Left renal cortex interstitium (tissue), 4 donors: ENCODE measurements at regions not wholly inside any gene's neighbourhood (a gene's known extent, or its start where the extent isn't known, plus 50 kb on each side); places are given as distances from the start of the nearest gene placed in this dataset.

Source experiments
- DNase-seq, 4 donors: peaks; one replicate each; pipeline ENCODE4 v3.0.0-alpha.2; 2013; ENCODE audit warnings: low read depth in 4 of 4, low spot score in 2 of 4, missing footprints in 1 of 4

GRCh38 chr12:97912943-97913342, 450.3 kb downstream of the RMST start:
- DNase-seq = no peak

DNA sequence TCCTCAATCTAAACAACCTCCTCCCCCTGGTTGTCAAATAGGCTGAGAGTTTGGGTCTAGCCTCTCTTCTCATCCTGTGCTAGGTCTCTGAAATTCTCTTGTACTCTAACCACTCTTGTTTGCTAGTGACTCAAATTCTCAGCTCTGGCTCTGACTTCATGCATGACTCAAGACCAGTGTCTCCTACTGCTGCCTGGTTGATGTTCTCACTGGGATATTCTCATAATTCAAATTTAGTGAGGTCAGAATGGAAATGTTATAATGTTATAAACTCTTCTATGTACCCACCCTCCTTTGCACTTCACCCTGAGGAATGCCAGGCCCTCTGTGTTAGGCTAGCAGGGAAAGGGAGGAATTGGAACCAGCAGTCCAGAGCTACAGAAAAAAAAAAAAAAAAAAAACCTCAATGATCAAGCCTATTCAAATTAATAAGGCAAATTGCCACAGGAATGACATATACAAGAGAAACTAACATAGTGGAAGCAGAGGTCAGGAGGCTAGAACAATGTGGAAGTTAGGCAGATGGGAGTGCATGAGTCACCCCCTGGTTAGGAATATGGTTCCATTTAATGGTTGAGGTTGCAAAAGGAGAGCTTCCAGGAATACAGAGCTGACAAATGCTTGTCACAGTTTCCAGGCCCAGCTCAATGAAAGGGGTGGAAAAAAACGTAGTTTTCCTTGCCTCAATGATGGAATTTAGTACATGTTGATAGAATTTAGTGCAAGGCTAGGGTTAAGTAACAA, 459.5 kb downstream of the RMST start:
- no peak for DNase-seq

- no peak for DNase-seq
Measured at GRCh38 chr12:97923546-97923945, 460.9 kb downstream of the RMST start.

- no peak for DNase-seq
Measured at GRCh38 chr12:97924122-97924521, 461.5 kb downstream of the RMST start.

DNA sequence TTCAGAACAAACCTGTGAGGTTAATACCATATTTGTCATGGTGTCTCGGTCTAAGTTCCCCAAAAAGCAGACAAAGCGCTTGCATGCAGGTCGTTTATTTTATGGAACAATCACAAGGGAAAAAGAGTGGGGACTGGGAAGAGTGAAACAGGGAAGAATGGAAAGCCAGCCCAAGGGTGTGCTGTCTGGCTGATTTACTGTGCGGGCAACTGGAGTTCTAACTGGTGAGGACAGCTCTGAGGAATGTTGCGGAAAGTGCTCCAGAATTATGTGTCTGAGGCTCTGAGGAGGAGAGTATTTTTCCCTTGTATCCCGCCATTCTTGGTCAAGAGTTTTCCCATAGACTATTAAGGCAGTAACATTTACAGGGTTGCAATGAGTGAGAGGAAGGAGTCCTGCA, 465.4 kb downstream of the RMST start:
- no peak for DNase-seq

DNA sequence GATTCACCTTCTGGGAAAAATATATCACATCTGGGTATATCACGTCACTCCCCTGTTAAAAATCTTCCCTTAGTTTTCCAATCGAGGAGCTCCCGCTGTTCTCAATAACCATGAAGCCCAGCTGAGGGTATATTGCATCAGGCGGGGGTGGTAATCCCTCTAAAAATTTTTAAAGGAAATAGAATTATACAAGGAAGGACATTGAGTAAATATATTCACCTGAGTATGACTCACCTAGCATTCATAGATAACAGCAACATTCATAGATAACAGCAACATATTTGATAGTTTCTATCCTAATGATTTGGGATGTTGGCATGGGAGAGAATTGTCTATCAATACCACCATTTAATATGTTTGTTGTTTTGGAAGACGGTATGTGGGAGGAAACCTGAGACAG, 473.6 kb downstream of the RMST start:
- DNase-seq = no peak

- DNase-seq = no peak
Measured at GRCh38 chr12:97938031-97938430, 475.4 kb downstream of the RMST start.

DNA sequence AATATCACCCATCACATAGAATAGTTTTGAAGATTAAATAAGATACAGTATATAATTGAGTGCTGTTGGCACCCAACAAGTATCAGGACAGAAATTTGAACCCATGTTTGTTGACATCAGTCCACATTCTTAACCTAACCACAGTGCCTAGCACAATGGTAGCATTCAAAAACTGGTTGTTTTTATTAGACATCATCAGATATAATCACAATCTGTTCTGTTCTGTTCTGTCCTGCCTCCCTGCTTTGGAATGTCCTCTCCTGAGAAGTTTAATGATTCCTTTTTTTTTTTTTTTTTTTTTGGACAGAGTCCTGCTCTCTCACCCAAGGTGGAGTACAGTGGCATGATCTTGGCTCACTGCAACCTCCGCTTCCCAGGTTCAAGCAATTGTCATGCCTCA, 476.6 kb downstream of the RMST start:
- DNase-seq = no peak

DNA sequence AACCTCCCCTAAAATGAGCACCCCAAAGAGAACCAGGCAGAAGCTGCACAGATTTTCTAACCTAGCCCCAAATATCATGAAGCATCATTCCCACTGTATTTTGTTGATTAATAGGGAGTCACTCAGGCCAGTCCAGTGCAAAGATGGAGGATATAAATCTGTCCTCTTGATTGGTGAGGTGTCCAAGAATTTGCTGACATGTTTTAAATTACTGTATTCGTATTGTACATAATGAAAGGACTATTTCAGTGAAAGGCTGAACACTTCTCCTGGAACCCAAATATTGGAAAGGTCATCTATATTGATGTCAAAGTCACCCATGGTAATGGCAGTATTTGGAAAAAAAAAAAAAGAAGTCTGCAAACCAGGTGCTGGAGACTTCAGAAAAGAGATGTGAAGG, 477.5 kb downstream of the RMST start:
- DNase-seq = no peak

DNA sequence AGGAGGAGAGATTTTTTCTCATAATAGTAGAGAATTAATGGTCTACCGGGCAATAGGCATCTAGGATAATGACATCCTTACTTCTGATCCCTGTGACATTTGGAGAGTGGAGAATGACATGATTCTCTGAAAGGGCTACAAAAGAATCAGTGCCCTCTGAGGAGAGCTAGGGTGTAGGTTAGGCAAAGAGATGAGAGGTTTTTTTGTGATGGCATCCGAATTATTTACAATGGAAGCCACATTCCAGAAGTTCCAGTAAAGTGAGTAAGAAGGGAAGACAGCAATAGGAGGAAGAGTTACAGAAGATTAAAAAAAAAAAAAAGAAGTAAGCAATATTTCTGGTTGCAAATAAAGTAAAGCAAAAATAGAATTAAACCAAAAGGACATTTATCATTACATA, 478.0 kb downstream of the RMST start:
- DNase-seq = no peak

DNA sequence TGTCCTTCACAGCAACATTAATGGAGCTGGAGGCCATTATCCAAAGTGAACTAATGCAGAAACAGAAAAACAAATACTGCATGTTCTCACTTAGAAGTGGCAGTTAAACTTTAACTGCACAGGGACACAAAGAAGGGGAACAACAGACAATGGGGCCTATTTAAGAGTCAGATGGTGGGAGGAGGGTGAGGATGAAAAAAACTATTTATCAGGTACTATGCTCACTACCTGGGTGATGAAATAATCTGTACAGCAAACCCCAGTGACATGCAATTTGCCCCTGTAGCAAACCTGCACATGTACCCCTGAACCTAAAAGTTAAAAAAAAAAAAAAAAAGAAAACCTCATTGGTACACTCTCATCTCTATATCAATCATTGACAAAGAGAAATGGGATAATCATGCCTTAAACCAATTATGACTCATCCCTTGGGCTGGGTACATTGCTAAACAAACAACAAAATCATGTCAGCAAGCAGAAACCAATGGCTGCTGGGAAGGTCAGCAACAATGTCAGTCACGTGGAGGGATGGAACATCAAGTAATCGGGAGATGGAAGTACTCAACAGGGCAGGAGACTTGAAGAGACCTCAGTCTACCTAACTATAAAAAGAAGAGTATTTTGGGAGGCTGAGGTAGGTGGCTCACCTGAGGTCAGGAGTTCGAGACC, 479.2 kb downstream of the RMST start:
- DNase-seq = no peak

GRCh38 chr12:97943359-97943758, 480.8 kb downstream of the RMST start:
- no peak for DNase-seq

DNA sequence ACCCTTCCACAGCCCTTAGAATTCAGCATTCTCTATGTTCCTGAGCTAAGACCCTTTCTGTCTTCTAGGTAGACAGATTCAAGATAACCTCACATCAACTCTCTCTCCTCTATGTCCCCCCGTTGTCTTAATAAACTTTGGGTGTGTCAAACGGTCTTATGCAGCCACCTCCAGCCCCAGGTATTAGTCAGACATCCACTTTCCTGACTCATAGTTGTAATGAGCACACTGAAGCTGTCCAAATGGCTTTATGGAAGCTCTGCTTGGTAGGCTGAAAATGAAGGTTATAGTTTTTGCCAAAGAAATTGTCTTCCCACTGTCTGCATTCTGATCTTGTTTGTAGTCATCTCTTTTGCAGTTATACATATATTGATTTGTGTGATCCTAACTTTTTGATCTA, 482.0 kb downstream of the RMST start:
- DNase-seq = no peak

DNA sequence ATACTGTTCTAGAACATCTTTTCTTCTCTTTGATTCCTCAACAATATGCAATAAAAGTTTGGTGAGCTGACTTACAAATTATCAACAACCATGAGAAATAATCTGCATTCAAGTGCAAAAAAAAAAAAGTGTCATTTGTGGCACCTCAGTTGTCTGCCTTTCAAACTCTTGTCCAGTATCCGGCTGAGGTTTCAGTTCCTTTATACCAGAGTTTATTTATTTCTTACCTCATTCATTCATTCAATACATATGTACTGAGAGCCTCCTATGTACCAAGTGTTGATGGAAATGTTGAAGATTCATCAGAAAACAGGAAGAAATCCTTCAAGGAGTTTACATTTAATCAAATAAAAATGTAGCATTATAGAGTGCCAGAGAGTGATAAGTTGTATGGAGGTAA, 484.1 kb downstream of the RMST start:
- DNase-seq = no peak

DNA sequence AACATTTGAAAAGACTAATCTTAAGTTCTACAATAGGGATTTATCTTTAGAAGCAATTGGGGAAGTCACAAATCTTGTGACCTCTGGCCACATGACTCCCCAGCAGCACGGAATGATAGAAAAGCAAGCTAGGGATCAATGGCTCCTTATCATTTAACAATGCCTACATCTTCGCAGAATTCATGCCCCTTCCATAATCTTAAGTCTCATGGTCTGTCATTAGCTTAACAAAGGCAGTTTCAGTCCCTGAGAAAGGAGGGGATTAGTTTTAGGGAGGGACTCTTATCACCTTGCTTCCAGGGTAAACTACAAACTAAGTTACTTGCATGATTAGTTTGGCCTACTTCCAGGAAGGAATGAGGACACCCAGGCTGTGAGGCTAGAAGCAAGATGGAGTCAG, 486.0 kb downstream of the RMST start:
- no peak for DNase-seq

DNA sequence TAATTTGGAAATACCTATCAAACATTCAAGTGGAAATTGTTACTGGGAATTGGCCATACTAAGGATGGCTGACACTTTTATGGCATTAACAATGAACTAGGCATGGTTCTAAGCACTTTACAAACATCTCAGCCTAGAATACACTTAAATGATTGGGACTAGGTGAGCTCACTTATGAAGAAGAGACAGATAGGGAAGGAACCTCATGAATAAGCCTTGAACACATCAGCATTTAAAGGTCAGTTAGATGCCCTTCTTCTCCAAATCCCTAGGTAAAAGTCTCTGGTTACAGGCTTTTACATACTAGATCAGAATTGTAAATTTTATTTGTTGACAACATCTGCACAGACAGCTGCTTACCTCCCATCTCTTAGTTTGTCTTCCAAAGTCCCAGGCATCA, 488.6 kb downstream of the RMST start:
- no peak for DNase-seq

DNA sequence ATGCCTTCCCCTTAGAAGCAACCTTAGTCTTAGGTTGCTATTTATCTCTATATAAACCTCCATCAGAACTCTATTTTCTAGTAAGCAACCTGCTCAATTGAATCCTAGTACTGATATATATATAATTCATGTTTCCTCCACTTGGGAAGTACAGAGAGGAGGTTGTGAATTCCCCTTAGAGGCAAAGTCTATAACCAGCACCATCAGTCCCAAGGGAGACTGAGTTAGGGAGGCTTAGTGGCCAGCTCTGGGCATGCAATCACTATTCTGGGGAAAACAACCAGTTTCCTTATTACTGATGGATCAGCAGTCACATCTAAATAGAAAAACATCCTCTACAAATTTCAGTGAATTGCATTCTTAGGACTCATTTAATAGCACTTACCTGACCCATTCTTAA, 489.1 kb downstream of the RMST start:
- DNase-seq = no peak

DNA sequence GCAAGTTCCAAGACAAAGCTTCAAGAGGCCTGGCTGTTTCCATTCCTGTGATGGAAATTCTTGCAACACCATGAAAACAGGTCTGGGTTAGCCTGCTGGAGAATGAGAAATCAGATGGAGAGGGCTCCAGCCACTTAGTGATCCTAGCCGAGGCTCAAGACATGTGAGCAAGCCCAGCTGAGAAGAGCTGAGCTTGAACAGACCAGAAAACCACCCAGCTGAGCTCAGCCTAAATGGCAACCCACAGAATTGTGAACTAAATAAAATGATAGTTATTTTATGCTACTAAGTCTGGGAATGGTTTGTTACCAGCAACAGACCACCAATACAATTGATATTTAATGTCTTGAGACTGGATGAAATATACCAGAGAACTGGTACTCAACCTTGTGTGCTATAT, 494.5 kb downstream of the RMST start:
- no peak for DNase-seq

GRCh38 chr12:97960225-97960624, 497.6 kb downstream of the RMST start:
- no peak for DNase-seq

DNA sequence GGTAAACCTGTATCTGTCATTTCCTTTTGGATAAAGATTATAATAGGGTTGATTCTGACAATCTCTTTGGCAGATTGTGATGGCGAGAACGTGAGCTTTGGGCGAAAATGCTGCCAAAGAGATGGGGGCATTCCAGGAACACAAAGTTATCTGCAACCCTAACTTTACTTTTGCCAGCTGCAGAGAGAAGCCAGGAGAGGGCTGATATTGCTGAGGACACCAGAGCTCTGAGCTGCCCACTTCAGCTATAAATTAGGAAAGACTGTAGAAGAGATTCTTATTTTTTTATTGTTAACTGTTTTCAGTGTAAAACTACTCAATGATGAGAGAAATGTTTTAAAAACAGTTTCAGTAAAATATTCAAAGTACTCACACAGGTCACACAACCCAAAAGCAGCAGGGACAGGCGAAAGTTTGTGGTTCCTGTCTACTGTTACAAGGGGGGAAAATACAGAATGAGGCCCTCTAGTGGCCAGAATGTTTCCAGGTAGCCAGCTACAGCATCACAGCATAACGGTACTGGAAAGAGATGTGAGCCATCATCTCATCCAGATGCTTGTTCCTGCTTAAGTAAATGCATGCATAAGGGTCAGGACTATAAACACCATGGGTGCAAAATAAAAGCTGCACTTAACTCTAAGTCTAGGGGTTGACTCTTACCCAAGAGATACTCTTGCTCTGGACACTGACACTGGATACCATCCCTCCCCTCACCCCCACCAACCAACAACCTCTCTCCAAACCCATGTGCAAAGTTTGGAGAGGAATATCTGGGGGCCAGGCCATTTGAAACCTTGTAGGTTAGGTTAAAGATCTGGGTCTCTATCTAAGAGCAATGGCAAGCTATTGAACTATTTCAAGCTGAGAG, 498.4 kb downstream of the RMST start:
- peak in 1 of 4 donors; percentile 3 for DNase-seq

GRCh38 chr12:97967831-97968230, 505.2 kb downstream of the RMST start:
- no peak for DNase-seq
